ENCODE measurements at regions not wholly inside any gene's neighbourhood (a gene's known extent, or its start where the extent isn't known, plus 50 kb on each side); places are given as distances from the start of the nearest gene placed in this dataset.

GRCh38 chr16:85279402-85279801 is 167.1 kb upstream of the CIBAR2 start:
- WGBS (ENCODE audit: insufficient coverage, insufficient read length) = no CpG with 5 or more reads among the region's 4 CpGs

DNA sequence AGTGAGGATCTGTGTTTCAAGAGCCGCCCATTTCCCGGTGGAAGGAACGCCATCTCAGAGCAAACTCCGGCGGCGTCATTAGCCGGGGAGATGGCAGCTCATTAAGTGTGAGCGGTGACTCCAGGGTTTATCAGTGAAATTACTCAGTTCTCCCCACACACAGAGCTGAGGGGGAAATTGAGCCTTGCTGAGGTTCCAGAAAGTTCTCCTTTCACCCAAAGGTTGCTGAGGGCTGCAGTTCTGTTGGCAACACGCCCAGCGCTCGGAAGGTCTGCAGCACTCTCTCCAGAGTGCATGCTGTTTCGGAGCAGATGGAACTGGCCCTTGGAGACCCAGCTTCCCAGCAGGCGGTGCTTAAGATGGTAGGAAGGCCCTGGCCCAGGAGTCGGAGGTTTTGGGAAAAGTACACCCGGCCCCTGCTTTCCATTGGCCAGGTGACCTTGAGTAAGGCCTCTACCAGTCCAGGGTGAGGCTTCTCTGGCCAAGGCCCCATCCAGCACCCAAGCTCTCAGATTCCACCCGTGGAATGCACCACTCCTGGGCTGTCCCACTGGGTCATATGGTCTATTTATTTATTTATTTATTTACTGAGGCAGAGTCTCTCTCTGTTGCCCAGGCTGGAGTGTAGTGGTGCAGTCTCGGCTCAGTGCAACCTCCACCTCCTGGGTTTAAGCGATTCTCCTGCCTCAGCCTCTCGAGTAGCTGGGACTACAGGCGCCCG is 167.7 kb upstream of the CIBAR2 start:
- H3K4me3 ChIP-seq (ENCODE audit: low read length) = no peak overlapping the region
- H3K27me3 ChIP-seq (ENCODE audit: control insufficient read depth, insufficient read depth, low read length) = no peaks in the 10 kb centered on the region
- H3K27ac ChIP-seq (ENCODE audit: low read length) = no peak overlapping the region
- WGBS (ENCODE audit: insufficient coverage, insufficient read length) = no CpG with 5 or more reads among the region's 21 CpGs
- H3K4me1 ChIP-seq (ENCODE audit: control insufficient read depth, insufficient read depth, low read length) = peaks cover 2% of the 10 kb centered on the region
- no peaks in the 10 kb centered on the region for H3K9me3 ChIP-seq (ENCODE audit: control insufficient read depth, insufficient read depth, low read length)
- H3K36me3 ChIP-seq (ENCODE audit: control insufficient read depth, insufficient read depth, low read length) = no peaks in the 10 kb centered on the region
- DNase-seq (ENCODE audit: low read depth, low spot score) = no peak

More at GRCh38 chr16:85279402-85279801, 167.1 kb upstream of the CIBAR2 start:
- Histone ChIP-seq H3K36me3 (ENCODE audit: control insufficient read depth, insufficient read depth, low read length) (no peaks in the 10 kb centered on the region), H3K4me3 (ENCODE audit: low read length) (no peak overlapping the region), H3K4me1 (ENCODE audit: control insufficient read depth, insufficient read depth, low read length) (peaks cover 2% of the 10 kb centered on the region), H3K9me3 (ENCODE audit: control insufficient read depth, insufficient read depth, low read length) (no peaks in the 10 kb centered on the region), H3K27ac (ENCODE audit: low read length) (no peak overlapping the region), H3K27me3 (ENCODE audit: control insufficient read depth, insufficient read depth, low read length) (no peaks in the 10 kb centered on the region)
- DNase-seq (ENCODE audit: low read depth, low spot score) = no peak

DNA sequence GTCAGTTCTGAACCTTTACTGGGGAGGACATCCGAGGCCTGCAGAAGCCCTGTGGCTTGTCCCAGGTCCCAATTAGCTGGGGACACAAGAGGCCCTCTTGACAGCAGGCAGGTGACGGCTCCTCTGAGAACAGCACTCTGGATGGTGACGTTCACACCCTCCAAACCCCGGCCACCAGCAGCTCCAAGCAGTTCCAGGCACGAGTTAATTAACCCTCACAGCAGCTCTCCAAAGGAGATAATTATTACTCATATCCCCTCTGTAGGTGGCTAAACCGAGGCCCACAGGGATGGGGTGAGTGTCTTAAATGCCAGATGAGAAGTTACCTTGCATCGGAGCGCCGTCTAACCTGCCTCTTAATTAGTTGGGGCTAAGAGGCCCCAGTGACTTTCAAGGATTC is 168.9 kb upstream of the CIBAR2 start:
- no peak overlapping the region for H3K27ac ChIP-seq (ENCODE audit: low read length)
- H3K36me3 ChIP-seq (ENCODE audit: control insufficient read depth, insufficient read depth, low read length) = no peaks in the 10 kb centered on the region
- H3K27me3 ChIP-seq (ENCODE audit: control insufficient read depth, insufficient read depth, low read length) = no peaks in the 10 kb centered on the region
- no peak overlapping the region for H3K4me3 ChIP-seq (ENCODE audit: low read length)
- H3K4me1 ChIP-seq (ENCODE audit: control insufficient read depth, insufficient read depth, low read length) = peaks cover under 1% of the 10 kb centered on the region
- H3K9me3 ChIP-seq (ENCODE audit: control insufficient read depth, insufficient read depth, low read length) = no peaks in the 10 kb centered on the region
- DNase-seq (ENCODE audit: low read depth, low spot score) = no peak
- WGBS (ENCODE audit: insufficient coverage, insufficient read length) = no CpG with 5 or more reads among the region's 9 CpGs

DNA sequence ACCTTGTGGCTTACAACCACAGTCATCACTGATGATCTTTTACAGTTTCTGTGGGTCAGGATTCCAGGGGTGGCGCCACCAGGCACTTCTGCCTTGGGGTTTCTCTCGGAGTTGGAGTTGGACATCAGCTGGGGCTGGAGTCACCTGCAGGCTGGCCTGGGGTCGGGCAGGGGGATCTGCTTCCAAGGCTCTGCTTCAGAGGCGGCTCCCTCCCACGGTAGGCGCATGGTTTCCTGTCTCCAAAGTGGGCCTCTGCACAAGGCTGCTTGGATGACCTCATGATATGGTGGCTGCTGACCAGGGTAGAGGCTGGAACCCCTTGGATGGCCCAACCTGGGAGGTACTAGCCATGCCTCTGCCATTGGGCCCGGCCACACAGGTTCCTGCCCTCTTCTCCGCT is 170.6 kb upstream of the CIBAR2 start:
- no CpG with 5 or more reads among the region's 8 CpGs for WGBS (ENCODE audit: insufficient coverage, insufficient read length)
- Histone ChIP-seq H3K4me1 (ENCODE audit: control insufficient read depth, insufficient read depth, low read length) (no peaks in the 10 kb centered on the region), H3K27ac (ENCODE audit: low read length) (no peak overlapping the region), H3K4me3 (ENCODE audit: low read length) (no peak overlapping the region), H3K36me3 (ENCODE audit: control insufficient read depth, insufficient read depth, low read length) (no peaks in the 10 kb centered on the region), H3K9me3 (ENCODE audit: control insufficient read depth, insufficient read depth, low read length) (no peaks in the 10 kb centered on the region), H3K27me3 (ENCODE audit: control insufficient read depth, insufficient read depth, low read length) (no peaks in the 10 kb centered on the region)
- DNase-seq (ENCODE audit: low read depth, low spot score) = no peak

DNA sequence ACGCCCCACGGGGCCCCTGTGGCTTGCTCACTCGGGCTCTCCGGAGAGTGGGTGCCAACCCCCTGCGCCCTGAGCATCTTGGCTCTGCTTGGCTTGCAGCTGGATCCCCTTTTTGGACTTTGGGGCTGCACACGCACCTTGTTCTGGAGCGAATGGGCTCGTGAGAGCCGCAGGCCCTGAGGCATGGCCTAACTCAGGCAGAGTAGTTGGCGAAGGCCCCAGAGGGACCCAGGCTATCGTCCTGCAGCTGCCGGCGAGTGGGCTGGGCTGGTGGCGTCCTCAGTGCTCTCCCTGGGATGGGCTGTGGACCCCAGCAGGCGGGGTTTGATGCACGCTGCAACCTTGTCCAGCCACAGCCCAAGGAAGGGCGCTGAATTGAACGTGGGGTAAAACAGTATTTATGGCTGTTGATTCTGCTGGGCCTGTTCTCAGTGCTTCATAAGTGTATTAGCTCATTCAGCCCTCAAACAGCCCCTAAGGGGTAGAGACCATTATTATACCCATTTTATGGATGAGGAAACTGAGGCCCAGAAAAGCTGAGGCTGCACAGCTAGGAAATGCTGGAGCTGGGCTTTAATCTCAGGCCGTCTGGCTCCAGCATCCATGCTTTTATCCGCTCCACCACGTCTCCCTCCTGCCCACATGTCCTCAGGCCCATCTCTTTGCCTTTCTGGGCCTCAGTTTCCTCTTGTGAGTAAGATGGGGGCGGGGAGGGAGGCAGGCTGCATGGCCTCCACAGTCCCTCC is 171.2 kb upstream of the CIBAR2 start:
- DNase-seq (ENCODE audit: low read depth, low spot score) = no peak
- H3K4me3 ChIP-seq (ENCODE audit: low read length) = no peak overlapping the region
- H3K27me3 ChIP-seq (ENCODE audit: control insufficient read depth, insufficient read depth, low read length) = no peaks in the 10 kb centered on the region
- WGBS (ENCODE audit: insufficient coverage, insufficient read length) = no CpG with 5 or more reads among the region's 22 CpGs
- no peaks in the 10 kb centered on the region for H3K36me3 ChIP-seq (ENCODE audit: control insufficient read depth, insufficient read depth, low read length)
- H3K4me1 ChIP-seq (ENCODE audit: control insufficient read depth, insufficient read depth, low read length) = no peaks in the 10 kb centered on the region
- H3K27ac ChIP-seq (ENCODE audit: low read length) = no peak overlapping the region
- H3K9me3 ChIP-seq (ENCODE audit: control insufficient read depth, insufficient read depth, low read length) = no peaks in the 10 kb centered on the region

DNA sequence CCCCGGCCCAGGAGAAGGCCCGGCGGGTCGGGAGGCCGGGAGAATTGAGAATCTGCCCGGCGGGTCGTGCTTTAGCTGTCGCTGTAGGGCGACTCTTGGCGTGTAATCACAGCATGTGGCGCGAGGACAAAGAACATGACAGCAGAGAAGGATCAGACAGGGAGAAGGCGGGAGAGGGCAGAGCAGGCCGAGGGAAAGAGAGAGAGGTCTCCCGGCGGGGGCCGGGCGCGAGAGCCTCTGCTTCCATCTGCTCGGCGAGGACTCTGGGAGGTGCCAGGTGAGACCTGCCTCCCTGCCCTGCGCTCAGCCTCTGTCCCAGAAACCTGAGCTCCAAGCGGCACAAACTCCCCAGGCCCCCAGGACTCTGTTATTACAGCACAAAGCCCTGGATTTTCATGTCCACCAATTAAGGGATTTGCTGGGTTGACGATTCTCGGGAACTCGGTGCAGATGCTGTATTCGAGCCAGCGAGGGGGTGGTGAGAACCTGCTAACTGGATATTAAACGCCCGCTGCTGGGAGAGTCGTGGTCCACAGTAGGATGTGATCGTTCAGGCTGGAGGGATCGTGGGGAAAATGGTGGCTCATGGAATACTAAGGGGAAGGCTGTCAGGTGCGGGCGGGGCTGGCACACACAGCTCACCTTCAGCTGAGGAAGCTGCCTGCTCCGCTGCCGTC is 172.0 kb upstream of the CIBAR2 start:
- no CpG with 5 or more reads among the region's 38 CpGs for WGBS (ENCODE audit: insufficient coverage, insufficient read length)
- no peak for DNase-seq (ENCODE audit: low read depth, low spot score)
- Histone ChIP-seq H3K4me3 (ENCODE audit: low read length) (no peak overlapping the region), H3K9me3 (ENCODE audit: control insufficient read depth, insufficient read depth, low read length) (no peaks in the 10 kb centered on the region), H3K27me3 (ENCODE audit: control insufficient read depth, insufficient read depth, low read length) (no peaks in the 10 kb centered on the region), H3K36me3 (ENCODE audit: control insufficient read depth, insufficient read depth, low read length) (no peaks in the 10 kb centered on the region), H3K27ac (ENCODE audit: low read length) (no peak overlapping the region), H3K4me1 (ENCODE audit: control insufficient read depth, insufficient read depth, low read length) (no peaks in the 10 kb centered on the region)

- H3K27me3 ChIP-seq (ENCODE audit: control insufficient read depth, insufficient read depth, low read length) = no peaks in the 10 kb centered on the region
- H3K4me1 ChIP-seq (ENCODE audit: control insufficient read depth, insufficient read depth, low read length) = no peaks in the 10 kb centered on the region
- WGBS (ENCODE audit: insufficient coverage, insufficient read length) = no CpG with 5 or more reads among the region's 7 CpGs
- no peaks in the 10 kb centered on the region for H3K9me3 ChIP-seq (ENCODE audit: control insufficient read depth, insufficient read depth, low read length)
- no peak overlapping the region for H3K27ac ChIP-seq (ENCODE audit: low read length)
- H3K36me3 ChIP-seq (ENCODE audit: control insufficient read depth, insufficient read depth, low read length) = no peaks in the 10 kb centered on the region
- no peak overlapping the region for H3K4me3 ChIP-seq (ENCODE audit: low read length)
- no peak for DNase-seq (ENCODE audit: low read depth, low spot score)
Observed at GRCh38 chr16:85285681-85286065, 173.4 kb upstream of the CIBAR2 start.

DNA sequence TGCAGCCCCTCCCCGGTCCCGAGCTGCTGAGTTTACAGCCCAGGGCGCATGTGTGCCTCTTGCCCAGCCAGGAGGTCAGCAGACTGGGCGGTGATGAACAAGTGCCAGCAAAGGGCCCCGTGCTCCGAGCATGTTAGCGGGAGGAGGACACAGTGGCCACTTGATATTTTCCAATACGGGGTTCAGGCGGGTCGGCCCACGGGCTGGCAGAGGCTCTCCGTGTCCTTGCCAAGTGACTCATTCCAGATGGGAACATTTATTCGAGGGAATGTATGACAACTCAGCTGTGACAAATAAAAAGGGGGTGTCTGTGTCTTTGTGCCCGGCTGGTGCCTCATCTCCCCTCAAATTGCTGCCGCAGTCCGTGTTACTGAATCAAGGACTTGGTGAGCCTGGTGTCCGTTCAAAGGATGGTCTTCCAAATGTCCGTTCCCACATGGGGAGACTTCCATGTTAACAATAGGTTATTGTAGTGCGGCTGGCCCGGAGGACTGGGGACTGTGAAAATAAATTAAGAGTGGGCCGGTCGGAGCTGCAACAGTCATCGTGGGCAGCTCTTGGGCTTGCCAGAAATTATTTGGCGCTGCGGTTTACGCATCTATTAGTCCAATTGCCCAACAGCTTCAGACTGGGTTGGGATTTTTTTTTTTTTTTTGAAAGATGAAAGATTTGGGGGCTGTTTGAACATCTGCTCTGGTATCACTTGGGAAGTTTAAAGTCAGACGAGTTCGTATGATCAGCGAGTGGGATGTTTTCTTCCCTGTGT is 174.0 kb upstream of the CIBAR2 start:
- Histone ChIP-seq H3K4me3 (ENCODE audit: low read length) (no peak overlapping the region), H3K4me1 (ENCODE audit: control insufficient read depth, insufficient read depth, low read length) (no peaks in the 10 kb centered on the region)
- no peak for DNase-seq (ENCODE audit: low read depth, low spot score)

DNA sequence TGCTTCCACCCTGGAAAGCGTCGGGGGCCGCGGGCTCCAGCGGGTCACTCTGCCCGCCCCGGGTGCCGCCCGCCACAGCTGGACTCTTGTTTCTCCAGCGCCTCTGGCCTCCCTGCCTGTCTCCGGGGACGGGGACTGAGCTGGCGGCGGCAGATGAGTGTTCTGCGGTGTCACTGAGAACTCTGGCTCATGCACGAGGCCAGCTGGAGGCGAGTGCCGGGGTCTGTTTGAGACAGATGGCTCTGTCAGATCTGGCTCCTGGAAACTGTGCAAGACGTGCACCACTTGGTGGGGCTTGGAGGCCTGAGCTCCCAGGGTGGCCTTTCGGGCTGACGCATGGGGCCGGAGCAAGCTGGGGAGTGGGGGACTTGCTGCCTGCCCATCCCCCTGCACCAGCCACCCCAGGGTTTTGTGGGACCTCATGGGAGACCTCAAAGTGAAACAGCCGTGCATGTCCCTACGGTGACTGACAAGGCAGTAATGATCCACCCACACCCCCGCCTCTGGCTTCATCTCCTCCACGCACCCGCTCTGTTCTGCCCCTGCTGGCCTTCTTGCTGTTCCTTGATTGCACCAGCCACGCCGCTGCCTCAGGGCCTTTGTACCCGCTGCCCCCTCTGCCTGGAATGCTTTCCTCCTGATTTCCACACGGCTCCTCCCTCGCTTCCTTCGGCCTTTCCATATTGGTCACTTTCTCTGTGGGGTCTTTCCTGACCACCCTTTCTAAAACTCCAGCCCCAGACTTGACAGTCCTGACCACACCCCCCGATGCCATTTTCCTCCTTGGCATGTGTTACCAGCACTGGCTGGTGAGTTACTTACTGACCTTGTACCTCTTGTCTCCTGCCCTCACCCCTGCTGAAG is 174.9 kb upstream of the CIBAR2 start:
- no CpG with 5 or more reads among the region's 34 CpGs for WGBS (ENCODE audit: insufficient coverage, insufficient read length)
- H3K4me1 ChIP-seq (ENCODE audit: control insufficient read depth, insufficient read depth, low read length) = no peaks in the 10 kb centered on the region

More for the DNA sequence above, 174.0 kb upstream of the CIBAR2 start:
- Histone ChIP-seq H3K27ac (ENCODE audit: low read length) (no peak overlapping the region), H3K27me3 (ENCODE audit: control insufficient read depth, insufficient read depth, low read length) (no peaks in the 10 kb centered on the region), H3K36me3 (ENCODE audit: control insufficient read depth, insufficient read depth, low read length) (no peaks in the 10 kb centered on the region), H3K9me3 (ENCODE audit: control insufficient read depth, insufficient read depth, low read length) (no peaks in the 10 kb centered on the region)
- no CpG with 5 or more reads among the region's 29 CpGs for WGBS (ENCODE audit: insufficient coverage, insufficient read length)

More for the DNA sequence above, 174.9 kb upstream of the CIBAR2 start:
- H3K27me3 ChIP-seq (ENCODE audit: control insufficient read depth, insufficient read depth, low read length) = no peaks in the 10 kb centered on the region
- no peaks in the 10 kb centered on the region for H3K36me3 ChIP-seq (ENCODE audit: control insufficient read depth, insufficient read depth, low read length)
- no peak overlapping the region for H3K27ac ChIP-seq (ENCODE audit: low read length)
- DNase-seq (ENCODE audit: low read depth, low spot score) = no peak
- no peak overlapping the region for H3K4me3 ChIP-seq (ENCODE audit: low read length)
- no peaks in the 10 kb centered on the region for H3K9me3 ChIP-seq (ENCODE audit: control insufficient read depth, insufficient read depth, low read length)

All from iPS DF 6.9 (cell line).